ENCODE measurements at regions not wholly inside any gene's neighbourhood (a gene's known extent, or its start where the extent isn't known, plus 50 kb on each side); places are given as distances from the start of the nearest gene placed in this dataset.

DNA sequence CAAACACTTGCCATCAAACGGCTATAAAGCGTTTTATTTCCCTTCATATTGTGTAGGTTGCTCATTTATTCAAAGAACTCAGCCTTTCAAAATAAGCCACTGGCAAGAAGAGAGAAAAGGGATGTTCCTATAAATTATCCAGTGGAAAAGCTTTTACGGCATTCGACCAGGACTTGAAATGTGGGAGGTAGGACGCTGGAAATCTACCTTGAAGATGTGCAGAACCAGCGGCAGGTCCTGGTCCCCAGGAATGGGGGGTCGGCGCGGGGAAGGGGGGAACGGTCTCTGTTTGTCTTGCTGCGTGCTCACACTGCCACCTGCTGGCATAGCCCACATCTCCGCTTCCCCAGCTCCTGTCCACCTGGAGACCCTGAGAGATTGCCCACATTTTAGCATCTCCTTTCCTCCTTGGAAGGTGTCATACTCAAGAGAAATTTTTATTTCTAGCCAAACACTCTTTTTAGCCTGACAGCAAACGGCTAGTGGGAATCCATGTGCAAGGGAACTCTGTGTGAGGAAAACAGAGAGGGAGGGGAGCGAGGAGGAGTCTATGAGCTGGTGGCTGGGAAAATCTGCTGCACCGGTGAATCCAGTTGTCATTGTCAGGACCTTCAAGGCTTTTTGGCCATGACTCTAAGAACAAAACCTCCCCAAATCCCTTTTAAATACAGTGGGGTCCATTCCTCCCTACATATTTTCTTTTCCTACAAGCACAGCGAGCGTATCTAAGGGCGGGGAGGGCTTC, 349.0 kb upstream of the PKDCC start:
- H3K79me2 ChIP-seq (ENCODE audit: control insufficient read depth, insufficient read depth, low read length) = no peaks in the 10 kb centered on the region
- H2AFZ ChIP-seq (ENCODE audit: low read length) = no peak overlapping the region
- no peak overlapping the region for H3K4me3 ChIP-seq (replicated peaks in 1 of 4; ENCODE audit: control extremely low read depth in 1 of 4, insufficient read depth in 1 of 4, low read depth in 3 of 4, low read length in 4 of 4)
- no peaks in the 10 kb centered on the region for H4K20me1 ChIP-seq (ENCODE audit: control insufficient read depth, extremely low read depth, insufficient read depth, low read length)
- H3K4me2 ChIP-seq (ENCODE audit: extremely low read depth, insufficient read depth, low read length) = no peak overlapping the region
- H3K27ac ChIP-seq (ENCODE audit: insufficient read depth, low read length) = no peak overlapping the region
- peak; percentile 1 to 17 for DNase-seq (ENCODE audit: low read depth in 2 of 2)
- no peaks in the 10 kb centered on the region for H3K9me3 ChIP-seq (ENCODE audit: control insufficient read depth, insufficient read depth, low read depth, low read length)
- no peak overlapping the region for H3K9ac ChIP-seq (ENCODE audit: insufficient read depth, low read length)
- TF ChIP-seq, protein P1, sequence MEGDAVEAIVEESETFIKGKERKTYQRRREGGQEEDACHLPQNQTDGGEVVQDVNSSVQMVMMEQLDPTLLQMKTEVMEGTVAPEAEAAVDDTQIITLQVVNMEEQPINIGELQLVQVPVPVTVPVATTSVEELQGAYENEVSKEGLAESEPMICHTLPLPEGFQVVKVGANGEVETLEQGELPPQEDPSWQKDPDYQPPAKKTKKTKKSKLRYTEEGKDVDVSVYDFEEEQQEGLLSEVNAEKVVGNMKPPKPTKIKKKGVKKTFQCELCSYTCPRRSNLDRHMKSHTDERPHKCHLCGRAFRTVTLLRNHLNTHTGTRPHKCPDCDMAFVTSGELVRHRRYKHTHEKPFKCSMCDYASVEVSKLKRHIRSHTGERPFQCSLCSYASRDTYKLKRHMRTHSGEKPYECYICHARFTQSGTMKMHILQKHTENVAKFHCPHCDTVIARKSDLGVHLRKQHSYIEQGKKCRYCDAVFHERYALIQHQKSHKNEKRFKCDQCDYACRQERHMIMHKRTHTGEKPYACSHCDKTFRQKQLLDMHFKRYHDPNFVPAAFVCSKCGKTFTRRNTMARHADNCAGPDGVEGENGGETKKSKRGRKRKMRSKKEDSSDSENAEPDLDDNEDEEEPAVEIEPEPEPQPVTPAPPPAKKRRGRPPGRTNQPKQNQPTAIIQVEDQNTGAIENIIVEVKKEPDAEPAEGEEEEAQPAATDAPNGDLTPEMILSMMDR (conservative IDR thresholded peaks at IDR 0.05 in 1 of 2, IDR thresholded peaks at IDR 0.05 in 1 of 2; ENCODE audit: low read depth in 1 of 2, low read length in 2 of 2) = peak; percentile 62 to 77
- TF ChIP-seq EZH2 (IDR thresholded peaks at IDR 0.05; ENCODE audit: low read length, missing control alignments) = no peak
- H3K4me1 ChIP-seq (ENCODE audit: control insufficient read depth, extremely low read depth, insufficient read depth, low read length) = no peaks in the 10 kb centered on the region
- H3K36me3 ChIP-seq (ENCODE audit: control insufficient read depth, insufficient read depth, low read length) = no peaks in the 10 kb centered on the region
- H3K27me3 ChIP-seq (ENCODE audit: control insufficient read depth, insufficient read depth, low read length) = no peaks in the 10 kb centered on the region

DNA sequence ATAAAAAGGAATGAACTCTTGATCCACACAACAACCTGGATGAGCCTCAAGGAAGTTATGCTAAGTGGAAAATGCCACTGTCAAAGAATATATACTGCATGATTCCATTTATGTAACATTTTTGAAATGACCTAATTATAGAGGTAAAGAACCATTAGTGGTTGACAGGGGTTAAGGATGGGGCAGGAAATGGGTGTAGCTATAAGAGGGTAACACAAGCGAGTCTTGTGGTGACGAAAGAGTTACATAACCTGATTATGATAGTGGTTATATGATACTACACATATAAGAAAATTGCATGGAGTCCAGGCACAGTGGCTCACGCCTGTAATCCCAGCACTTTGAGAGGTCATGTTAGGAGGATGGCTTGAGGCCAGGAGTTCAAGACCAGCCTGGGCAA, 346.6 kb upstream of the PKDCC start:
- Histone ChIP-seq H3K9me3 (ENCODE audit: control insufficient read depth, insufficient read depth, low read depth, low read length) (no peaks in the 10 kb centered on the region), H3K4me1 (ENCODE audit: control insufficient read depth, extremely low read depth, insufficient read depth, low read length) (no peaks in the 10 kb centered on the region), H3K27me3 (ENCODE audit: control insufficient read depth, insufficient read depth, low read length) (no peaks in the 10 kb centered on the region), H3K36me3 (ENCODE audit: control insufficient read depth, insufficient read depth, low read length) (no peaks in the 10 kb centered on the region), H3K4me3 (replicated peaks in 1 of 4; ENCODE audit: control extremely low read depth in 1 of 4, insufficient read depth in 1 of 4, low read depth in 3 of 4, low read length in 4 of 4) (no peak overlapping the region), H3K9ac (ENCODE audit: insufficient read depth, low read length) (no peak overlapping the region), H2AFZ (ENCODE audit: low read length) (no peak overlapping the region), H3K4me2 (ENCODE audit: extremely low read depth, insufficient read depth, low read length) (no peak overlapping the region), H4K20me1 (ENCODE audit: control insufficient read depth, extremely low read depth, insufficient read depth, low read length) (no peaks in the 10 kb centered on the region), H3K27ac (ENCODE audit: insufficient read depth, low read length) (no peak overlapping the region), H3K79me2 (ENCODE audit: control insufficient read depth, insufficient read depth, low read length) (no peaks in the 10 kb centered on the region)
- DNase-seq (ENCODE audit: low read depth in 2 of 2) = no peak
- TF ChIP-seq, protein P1 (conservative IDR thresholded peaks at IDR 0.05 in 1 of 2, IDR thresholded peaks at IDR 0.05 in 1 of 2; ENCODE audit: low read depth in 1 of 2, low read length in 2 of 2) = no peak
- no peak for TF ChIP-seq EZH2 (IDR thresholded peaks at IDR 0.05; ENCODE audit: low read length, missing control alignments)

DNA sequence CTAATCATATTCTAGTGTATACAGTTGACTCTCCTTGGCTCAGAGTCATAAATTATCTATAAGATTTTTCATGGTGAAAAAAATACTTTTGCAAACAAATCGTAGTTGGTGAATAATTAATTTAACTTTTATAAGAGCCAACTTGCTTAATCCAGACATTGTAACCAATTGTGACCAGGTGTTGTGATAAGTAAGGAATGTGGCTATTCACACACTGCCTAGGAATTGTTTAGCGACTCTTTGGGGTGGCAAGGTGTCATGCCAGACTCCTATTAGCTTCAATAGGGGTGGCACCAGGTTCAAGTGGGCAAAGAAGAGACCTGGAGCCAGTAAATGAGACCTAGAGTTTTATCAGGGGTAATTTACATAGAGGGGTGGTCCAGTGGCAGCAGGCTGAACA, 344.7 kb upstream of the PKDCC start:
- TF ChIP-seq, protein P1 (conservative IDR thresholded peaks at IDR 0.05 in 1 of 2, IDR thresholded peaks at IDR 0.05 in 1 of 2; ENCODE audit: low read depth in 1 of 2, low read length in 2 of 2) = no peak
- no peak for TF ChIP-seq EZH2 (IDR thresholded peaks at IDR 0.05; ENCODE audit: low read length, missing control alignments)
- Histone ChIP-seq H3K27me3 (ENCODE audit: control insufficient read depth, insufficient read depth, low read length) (no peaks in the 10 kb centered on the region), H4K20me1 (ENCODE audit: control insufficient read depth, extremely low read depth, insufficient read depth, low read length) (no peaks in the 10 kb centered on the region)

More for the DNA sequence above, 344.7 kb upstream of the PKDCC start:
- H3K9me3 ChIP-seq (ENCODE audit: control insufficient read depth, insufficient read depth, low read depth, low read length) = no peaks in the 10 kb centered on the region
- no peaks in the 10 kb centered on the region for H3K4me1 ChIP-seq (ENCODE audit: control insufficient read depth, extremely low read depth, insufficient read depth, low read length)
- H3K9ac ChIP-seq (ENCODE audit: insufficient read depth, low read length) = no peak overlapping the region
- H3K4me2 ChIP-seq (ENCODE audit: extremely low read depth, insufficient read depth, low read length) = no peak overlapping the region
- no peak overlapping the region for H3K27ac ChIP-seq (ENCODE audit: insufficient read depth, low read length)
- no peaks in the 10 kb centered on the region for H3K79me2 ChIP-seq (ENCODE audit: control insufficient read depth, insufficient read depth, low read length)
- no peaks in the 10 kb centered on the region for H3K36me3 ChIP-seq (ENCODE audit: control insufficient read depth, insufficient read depth, low read length)
- DNase-seq (ENCODE audit: low read depth in 2 of 2) = no peak
- no peak overlapping the region for H3K4me3 ChIP-seq (replicated peaks in 1 of 4; ENCODE audit: control extremely low read depth in 1 of 4, insufficient read depth in 1 of 4, low read depth in 3 of 4, low read length in 4 of 4)
- H2AFZ ChIP-seq (ENCODE audit: low read length) = no peak overlapping the region

All from fibroblast of lung (primary cell).